NB4 (cell line): ENCODE measurements at regions not wholly inside any gene's neighbourhood (a gene's known extent, or its start where the extent isn't known, plus 50 kb on each side); places are given as distances from the start of the nearest gene placed in this dataset.
"Not testable (repeated sequence)": the region's sequence is repeated elsewhere in the genome, so short reads cannot be mapped to it uniquely, and the experiment has no call there.

Experiments
- DNase-seq: peaks from one replicate; pipeline ENCODE4 v3.0.0; 2010; ENCODE audit warnings: low read depth
- H3K4me3 ChIP-seq: one replicate; pipeline ENCODE4 v1.5.1; 2011; ENCODE audit warnings: mild to moderate bottlenecking, low read depth, low read length, moderate library complexity
- CTCF ChIP-seq: IDR thresholded peaks from one replicate; pipeline ENCODE4 v1.5.1; 2012; ENCODE audit warnings: low read depth, low read length
- MAX ChIP-seq: IDR thresholded peaks from 2 replicates; pipeline ENCODE4 v1.6.1; 2011; ENCODE audit warnings: low read depth, low read length
- MYC ChIP-seq: IDR thresholded peaks from 2 replicates; pipeline ENCODE4 v1.6.1; 2011; ENCODE audit warnings: low read depth, low read length
- POLR2A ChIP-seq: IDR thresholded peaks from 2 replicates; pipeline ENCODE4 v1.6.1; 2011; ENCODE audit warnings: mild to moderate bottlenecking; ENCODE audit not compliant: insufficient read length; ENCODE audit errors: extremely low read depth

GRCh38 chr7:50853311-50853710 is 70.6 kb upstream of the GRB10 start:
- DNase-seq, result no peak
- TF ChIP-seq POLR2A, result no peak
- TF ChIP-seq MYC, result no peak
- no peak for TF ChIP-seq CTCF
- no peak for TF ChIP-seq MAX
- no peak overlapping the region for H3K4me3 ChIP-seq

DNA sequence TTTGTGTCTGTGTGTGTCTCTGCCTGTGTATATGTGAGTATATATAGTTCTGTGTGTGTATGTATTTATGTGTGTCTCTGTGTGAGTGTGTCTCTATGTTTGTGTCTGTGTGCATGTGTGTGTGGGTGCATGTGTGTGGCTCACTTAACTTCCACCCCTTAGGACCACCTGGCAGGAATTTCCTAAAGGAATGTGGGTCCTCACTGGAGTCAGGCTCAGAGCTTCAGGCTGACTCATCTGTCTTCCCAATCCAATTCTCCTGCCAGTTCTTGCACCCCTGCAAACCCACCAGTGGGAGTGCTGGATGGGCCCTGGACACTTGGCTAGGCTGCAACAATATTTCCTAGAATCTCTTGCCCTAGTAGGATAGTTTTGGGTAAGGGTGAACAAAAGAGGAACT is 70.2 kb upstream of the GRB10 start:
- TF ChIP-seq MYC, result no peak
- no peak for TF ChIP-seq CTCF
- TF ChIP-seq POLR2A, result no peak
- TF ChIP-seq MAX, result no peak
- no peak overlapping the region for H3K4me3 ChIP-seq
- DNase-seq, result no peak

DNA sequence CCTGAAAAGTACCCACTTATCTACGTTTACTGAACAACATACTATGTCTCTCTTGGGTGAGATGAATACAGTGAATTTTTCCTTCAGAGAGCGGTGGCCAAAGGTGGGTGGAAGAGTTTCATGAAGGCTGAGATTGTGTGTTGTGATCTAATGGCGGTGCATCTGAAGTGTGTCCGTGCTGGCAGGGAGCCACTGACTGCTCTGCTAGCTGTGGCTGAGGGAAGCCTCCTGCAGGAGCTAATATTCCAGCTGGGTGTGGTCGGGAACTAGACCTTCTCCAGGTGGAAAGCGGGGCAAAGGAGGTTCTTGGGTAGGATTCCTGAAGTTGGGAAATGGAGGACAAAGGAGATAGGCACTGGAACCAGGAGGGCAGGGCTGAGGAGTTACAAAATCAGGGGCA is 69.2 kb upstream of the GRB10 start:
- no peak for DNase-seq
- TF ChIP-seq POLR2A (no peak), MAX (no peak), MYC (no peak), CTCF (no peak)

DNA sequence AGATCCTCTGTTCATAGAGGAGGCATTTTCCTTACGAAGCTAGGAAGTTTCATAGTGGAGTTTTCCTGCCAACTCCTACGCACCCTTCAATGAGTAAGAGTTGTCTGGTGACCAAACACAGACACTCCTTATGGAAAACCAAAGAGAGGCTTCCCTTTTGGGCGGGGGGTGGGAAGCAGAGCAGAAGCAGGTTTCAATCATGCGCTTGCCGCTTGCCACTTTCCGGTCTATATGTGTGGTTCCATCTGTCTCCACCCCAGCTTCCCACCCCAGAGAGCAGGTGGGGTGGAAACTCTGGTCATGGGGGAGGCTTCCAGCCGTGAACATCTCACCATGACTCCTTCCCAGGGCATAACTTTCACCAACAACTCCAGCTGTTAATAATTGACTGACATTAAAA is 68.8 kb upstream of the GRB10 start:
- TF ChIP-seq POLR2A (no peak), MYC (no peak), MAX (no peak), CTCF (no peak)
- no peak for DNase-seq
- no peak overlapping the region for H3K4me3 ChIP-seq

More for the DNA sequence above, 69.2 kb upstream of the GRB10 start:
- H3K4me3 ChIP-seq, result no peak overlapping the region

DNA sequence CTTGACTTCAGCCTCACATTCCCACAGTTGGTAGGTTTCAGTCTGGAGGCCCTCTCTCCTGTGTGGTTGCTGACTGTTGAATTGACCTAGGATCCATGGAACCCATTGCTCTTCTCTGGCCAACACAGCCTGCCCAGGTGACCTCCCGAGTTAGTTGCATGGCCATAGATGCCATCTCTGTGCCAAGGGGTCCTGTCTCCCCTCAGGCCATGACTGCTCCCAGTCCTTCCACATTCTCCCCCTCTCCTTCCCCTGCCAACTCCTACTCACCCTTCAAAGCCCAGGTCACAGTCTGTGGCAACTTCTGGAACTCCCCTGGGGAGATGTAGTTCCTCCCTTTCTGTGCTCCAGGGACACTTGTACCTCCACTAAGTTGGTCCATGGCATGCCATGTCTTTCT is 67.3 kb upstream of the GRB10 start:
- DNase-seq, result no peak
- TF ChIP-seq MAX (no peak), CTCF (no peak), POLR2A (no peak), MYC (no peak)
- H3K4me3 ChIP-seq, result no peak overlapping the region

DNA sequence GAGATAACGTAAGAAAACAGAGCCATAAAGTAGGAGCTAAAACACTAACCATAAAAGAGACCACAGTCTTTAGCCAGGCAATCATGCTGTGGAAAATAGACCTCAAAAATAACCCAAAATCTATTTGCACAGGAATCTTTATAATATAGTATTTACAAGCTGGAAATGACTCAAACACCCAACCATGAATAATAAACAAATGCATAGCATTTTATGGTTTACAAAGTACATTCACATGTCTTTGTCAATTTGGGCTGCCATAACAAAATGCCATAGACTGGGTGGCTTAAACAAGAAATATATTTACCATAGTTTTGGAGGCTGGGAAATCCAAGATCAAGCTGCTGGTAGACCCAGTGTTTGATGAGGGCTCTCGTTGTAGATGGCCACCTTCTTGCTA is 65.5 kb upstream of the GRB10 start:
- H3K4me3 ChIP-seq, result no peak overlapping the region
- TF ChIP-seq CTCF, result no peak
- no peak for TF ChIP-seq MYC
- TF ChIP-seq MAX, result no peak
- no peak for TF ChIP-seq POLR2A
- DNase-seq, result no peak

GRCh38 chr7:50844861-50845260 is 62.2 kb upstream of the GRB10 start:
- not testable (repeated sequence) for DNase-seq, H3K4me3 ChIP-seq
